H9 (cell line): ENCODE measurements at regions not wholly inside any gene's neighbourhood (a gene's known extent, or its start where the extent isn't known, plus 50 kb on each side); places are given as distances from the start of the nearest gene placed in this dataset.

Experiments
- DNase-seq: peaks from one replicate; pipeline ENCODE4 v3.0.0-alpha.2; 2017
- H2AFZ ChIP-seq: one replicate; pipeline ENCODE4 v1.6.1; 2013; ENCODE audit warnings: mild to moderate bottlenecking, low read length, control low read depth, moderate library complexity
- H2AK5ac ChIP-seq: 2 replicates; pipeline ENCODE4 v1.6.1; 2013; ENCODE audit warnings: low read length, control low read depth, mixed read lengths; ENCODE audit not compliant: insufficient read length
- H2BK120ac ChIP-seq: one replicate; pipeline ENCODE4 v1.6.1; 2013; ENCODE audit warnings: low read depth, mild to moderate bottlenecking, low read length, control low read depth, inconsistent platforms; ENCODE audit not compliant: poor library complexity, severe bottlenecking
- H2BK12ac ChIP-seq: 2 replicates; pipeline ENCODE4 v1.6.1; 2013; ENCODE audit warnings: low read length, control low read depth, mixed read lengths, low read depth; ENCODE audit not compliant: insufficient read length
- H2BK15ac ChIP-seq: 2 replicates; pipeline ENCODE4 v1.6.1; 2013; ENCODE audit warnings: low read depth, low read length, control low read depth
- H2BK20ac ChIP-seq: one replicate; pipeline ENCODE4 v1.6.1; 2013; ENCODE audit warnings: low read depth, mild to moderate bottlenecking, low read length, control low read depth, inconsistent platforms; ENCODE audit not compliant: poor library complexity, severe bottlenecking
- H2BK5ac ChIP-seq: 2 replicates; pipeline ENCODE4 v1.6.1; 2013; ENCODE audit warnings: low read length, control low read depth, mixed read lengths; ENCODE audit not compliant: insufficient read length
- H3K14ac ChIP-seq: 2 replicates; pipeline ENCODE4 v1.6.1; 2013; ENCODE audit warnings: low read length, control low read depth; ENCODE audit not compliant: insufficient read depth
- H3K18ac ChIP-seq: 2 replicates; pipeline ENCODE4 v1.6.1; 2013; ENCODE audit warnings: low read depth, mild to moderate bottlenecking, mixed read lengths, low read length, control low read depth; ENCODE audit not compliant: insufficient read length
- H3K23ac ChIP-seq: 2 replicates; pipeline ENCODE4 v1.6.1; 2013; ENCODE audit warnings: low read length, control low read depth, mixed read lengths, low read depth; ENCODE audit not compliant: insufficient read length
- H3K23me2 ChIP-seq: 2 replicates; pipeline ENCODE4 v1.6.1; 2013; ENCODE audit warnings: low read depth, mild to moderate bottlenecking, mixed read lengths, low read length, control low read depth; ENCODE audit not compliant: insufficient read length, poor library complexity, severe bottlenecking
- H3K27ac ChIP-seq: 2 replicates; pipeline ENCODE4 v1.5.1; 2013; ENCODE audit warnings: low read length, control low read depth, mixed read lengths, low read depth; ENCODE audit not compliant: insufficient read length
- H3K27me3 ChIP-seq: 2 replicates; pipeline ENCODE4 v1.6.1; 2013; ENCODE audit warnings: low read length, control low read depth, inconsistent platforms; ENCODE audit not compliant: insufficient read depth
- H3K4ac ChIP-seq: 2 replicates; pipeline ENCODE4 v1.6.1; 2013; ENCODE audit warnings: low read depth, mild to moderate bottlenecking, control low read depth, inconsistent platforms, low read length, moderate library complexity
- H3K4me1 ChIP-seq: 2 replicates; pipeline ENCODE4 v1.6.1; 2013; ENCODE audit warnings: low read length, control low read depth, inconsistent platforms; ENCODE audit not compliant: insufficient read depth
- H3K4me2 ChIP-seq: 2 replicates; pipeline ENCODE4 v1.6.1; 2013; ENCODE audit warnings: low read length, control low read depth, mixed read lengths; ENCODE audit not compliant: insufficient read length, insufficient read depth
- H3K56ac ChIP-seq: 2 replicates; pipeline ENCODE4 v1.6.1; 2013; ENCODE audit warnings: low read depth, mild to moderate bottlenecking, mixed read lengths, low read length, control low read depth; ENCODE audit not compliant: insufficient read length
- H3K79me1 ChIP-seq: 2 replicates; pipeline ENCODE4 v1.6.1; 2013; ENCODE audit warnings: low read depth, mild to moderate bottlenecking, moderate library complexity, low read length, control low read depth, inconsistent platforms; ENCODE audit not compliant: insufficient read depth, poor library complexity, severe bottlenecking
- H3K79me2 ChIP-seq: 2 replicates; pipeline ENCODE4 v1.6.1; 2013; ENCODE audit warnings: low read length, control low read depth, inconsistent platforms; ENCODE audit not compliant: insufficient read depth
- H3K9ac ChIP-seq: 2 replicates; pipeline ENCODE4 v1.6.1; 2013; ENCODE audit warnings: low read length, control low read depth, mixed read lengths; ENCODE audit not compliant: insufficient read length; ENCODE audit errors: extremely low read depth
- H3K9me3 ChIP-seq: one replicate; pipeline ENCODE4 v1.6.1; 2013; ENCODE audit warnings: low read depth, low read length, inconsistent platforms; ENCODE audit not compliant: control insufficient read depth
- H3T11ph ChIP-seq: one replicate; pipeline ENCODE4 v1.6.1; 2013; ENCODE audit warnings: mild to moderate bottlenecking, low read length, control low read depth, inconsistent platforms
- H4K20me1 ChIP-seq: one replicate; pipeline ENCODE4 v1.6.1; 2013; ENCODE audit not compliant: control insufficient read depth, insufficient read length, insufficient read depth
- H4K5ac ChIP-seq: 2 replicates; pipeline ENCODE4 v1.6.1; 2013; ENCODE audit warnings: low read depth, mild to moderate bottlenecking, mixed read lengths, low read length, control low read depth; ENCODE audit not compliant: insufficient read length
- H4K8ac ChIP-seq: replicated peaks from 2 replicates; pipeline ENCODE4 v1.6.1; 2013; ENCODE audit warnings: low read length, control low read depth, mixed read lengths, low read depth; ENCODE audit not compliant: insufficient read length
- H4K91ac ChIP-seq: 2 replicates; pipeline ENCODE4 v1.6.1; 2013; ENCODE audit warnings: low read depth, mild to moderate bottlenecking, moderate library complexity, mixed read lengths, low read length, control low read depth; ENCODE audit not compliant: insufficient read length
- H3K27ac Mint-ChIP-seq, 3 experiments: 2 replicates in 2 of 3; 3 replicates in 1 of 3; pipeline ENCODE4 v1.8.0; 2020 to 2021; ENCODE audit warnings: mixed read lengths in 3 of 3, mild to moderate bottlenecking in 1 of 3, moderate library complexity in 1 of 3
- H3K27me3 Mint-ChIP-seq: 2 replicates; pipeline ENCODE4 v1.8.0; 2021; ENCODE audit warnings: low read depth, mild to moderate bottlenecking, moderate library complexity, mixed read lengths
- H3K36me3 Mint-ChIP-seq, 3 experiments: 2 replicates in 2 of 3; 3 replicates in 1 of 3; pipeline ENCODE4 v1.8.0; 2020 to 2021; ENCODE audit warnings: low read depth in 3 of 3, mixed read lengths in 3 of 3; ENCODE audit not compliant: insufficient read depth in 1 of 3
- H3K4me1 Mint-ChIP-seq, 2 experiments: 2 replicates each; pipeline ENCODE4 v1.8.0; 2020; ENCODE audit warnings: mixed read lengths in 2 of 2
- H3K4me3 Mint-ChIP-seq, 2 experiments: 2 replicates in 1 of 2; 3 replicates in 1 of 2; pipeline ENCODE4 v1.8.0; 2020 to 2021; ENCODE audit warnings: mild to moderate bottlenecking in 2 of 2, mixed read lengths in 2 of 2, moderate library complexity in 1 of 2
- H3K9me3 Mint-ChIP-seq, 2 experiments: 2 replicates in 1 of 2; 3 replicates in 1 of 2; pipeline ENCODE4 v1.8.0; 2020; ENCODE audit warnings: mild to moderate bottlenecking in 2 of 2, mixed read lengths in 2 of 2, moderate library complexity in 1 of 2
- WGBS: extraction: QIAGEN DNeasy Blood & Tissue Kit; methylation state at CpG from one replicate; pipeline ENCODE4 v1.1.7; 2013; ENCODE audit warnings: missing lambda C conversion rate, low lambda C conversion rate, mixed read lengths; ENCODE audit not compliant: insufficient read length; ENCODE audit errors: extremely low coverage; 5-methylcytosine and 5-hydroxymethylcytosine counted together
- TF ChIP-seq, protein P1 (sequence below): fragments of 200-600 bp; sonication (generic); conservative IDR thresholded peaks from 3 replicates; pipeline ENCODE4 v1.8.0; 2021; ENCODE audit warnings: antibody characterized with exemption, mild to moderate bottlenecking

DNA sequence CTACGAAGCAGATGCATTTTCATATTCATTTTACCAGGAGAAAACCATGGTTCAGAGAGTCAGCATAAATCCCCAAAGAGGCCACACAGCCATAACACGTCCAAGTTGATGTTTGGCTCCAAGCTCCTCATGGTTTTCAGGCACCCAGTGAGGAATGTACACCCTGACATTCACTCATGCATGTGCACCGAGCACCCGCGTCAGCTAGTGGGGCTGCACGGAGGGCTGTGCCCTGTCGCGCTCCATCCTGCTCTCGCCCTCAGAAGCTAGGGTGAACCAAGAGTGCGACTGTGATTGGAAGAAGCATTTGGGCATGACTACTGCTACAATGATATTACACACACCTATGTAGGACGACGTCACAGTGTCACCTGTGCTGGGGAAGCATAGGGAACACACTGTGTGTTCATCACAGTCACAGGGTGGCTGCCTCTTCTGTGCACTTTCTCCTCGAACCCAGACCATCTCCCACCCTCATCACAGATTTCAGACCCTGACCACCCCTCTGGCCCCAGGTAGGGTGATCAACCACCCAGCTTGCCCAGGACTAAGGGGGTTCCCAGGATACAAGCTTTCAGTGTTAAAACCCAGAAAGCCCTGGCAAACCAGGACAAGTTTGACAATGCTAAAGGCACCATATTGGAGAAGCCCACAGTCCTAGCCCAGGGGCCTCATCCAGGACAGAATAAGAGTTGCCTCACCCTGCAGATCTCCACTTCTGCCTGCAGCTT, 148.6 kb upstream of the ZNF507 start:
- H3K56ac ChIP-seq = no peak overlapping the region
- Mint-ChIP-seq H3K9me3 (peaks cover 0 to 6% of the 10 kb centered on the region in 2 experiments; a peak in 3 of 5 replicates), H3K27me3 (peaks cover 2% of the 10 kb centered on the region), H3K36me3 (no peaks in the 10 kb centered on the region), H3K4me1 (no peaks in the 10 kb centered on the region), H3K4me3 (no peak overlapping the region), H3K27ac (no peak overlapping the region)
- H3K27me3 ChIP-seq = no peaks in the 10 kb centered on the region
- H3K79me1 ChIP-seq = no peaks in the 10 kb centered on the region
- H3K4me1 ChIP-seq = no peaks in the 10 kb centered on the region
- no CpG with 5 or more reads among the region's 13 CpGs for WGBS
- no peak overlapping the region for H3K18ac ChIP-seq
- H3K14ac ChIP-seq = 0 out of 2 replicates have a peak overlapping the region, but pooled peaks have one; percentile 1
- no peak overlapping the region for H3K23ac ChIP-seq
- no peak overlapping the region for H2BK5ac ChIP-seq
- H2AFZ ChIP-seq = no peak overlapping the region
- H3K4ac ChIP-seq = no peak overlapping the region
- no peak overlapping the region for H4K5ac ChIP-seq
- no peaks in the 10 kb centered on the region for H3K79me2 ChIP-seq
- H3K9me3 ChIP-seq = no peaks in the 10 kb centered on the region
- no peak overlapping the region for H3K4me2 ChIP-seq
- H3K9ac ChIP-seq = no peak overlapping the region
- no peaks in the 10 kb centered on the region for H3K23me2 ChIP-seq
- H4K91ac ChIP-seq = no peak overlapping the region
- H2BK15ac ChIP-seq = no peak overlapping the region
- no peak overlapping the region for H2BK20ac ChIP-seq
- TF ChIP-seq, protein P1, sequence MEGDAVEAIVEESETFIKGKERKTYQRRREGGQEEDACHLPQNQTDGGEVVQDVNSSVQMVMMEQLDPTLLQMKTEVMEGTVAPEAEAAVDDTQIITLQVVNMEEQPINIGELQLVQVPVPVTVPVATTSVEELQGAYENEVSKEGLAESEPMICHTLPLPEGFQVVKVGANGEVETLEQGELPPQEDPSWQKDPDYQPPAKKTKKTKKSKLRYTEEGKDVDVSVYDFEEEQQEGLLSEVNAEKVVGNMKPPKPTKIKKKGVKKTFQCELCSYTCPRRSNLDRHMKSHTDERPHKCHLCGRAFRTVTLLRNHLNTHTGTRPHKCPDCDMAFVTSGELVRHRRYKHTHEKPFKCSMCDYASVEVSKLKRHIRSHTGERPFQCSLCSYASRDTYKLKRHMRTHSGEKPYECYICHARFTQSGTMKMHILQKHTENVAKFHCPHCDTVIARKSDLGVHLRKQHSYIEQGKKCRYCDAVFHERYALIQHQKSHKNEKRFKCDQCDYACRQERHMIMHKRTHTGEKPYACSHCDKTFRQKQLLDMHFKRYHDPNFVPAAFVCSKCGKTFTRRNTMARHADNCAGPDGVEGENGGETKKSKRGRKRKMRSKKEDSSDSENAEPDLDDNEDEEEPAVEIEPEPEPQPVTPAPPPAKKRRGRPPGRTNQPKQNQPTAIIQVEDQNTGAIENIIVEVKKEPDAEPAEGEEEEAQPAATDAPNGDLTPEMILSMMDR = no peak
- H2BK12ac ChIP-seq = no peak overlapping the region
- H3K27ac ChIP-seq = no peak overlapping the region
- H2AK5ac ChIP-seq = no peak overlapping the region
- H4K8ac ChIP-seq = no peak overlapping the region
- H4K20me1 ChIP-seq = no peaks in the 10 kb centered on the region
- H2BK120ac ChIP-seq = no peak overlapping the region
- no peak for DNase-seq
- no peak overlapping the region for H3T11ph ChIP-seq
